ENCODE measurements at regions not wholly inside any gene's neighbourhood (a gene's known extent, or its start where the extent isn't known, plus 50 kb on each side); places are given as distances from the start of the nearest gene placed in this dataset.

- no peaks in the 10 kb centered on the region for H3K79me2 ChIP-seq (ENCODE audit: control insufficient read depth, insufficient read depth, low read length)
- no TSS peak for BruUV-seq (replicated peaks)
- peak overlapping the region; percentile 23 for H3K9ac ChIP-seq (replicated peaks; ENCODE audit: extremely low read depth, insufficient read depth, low read length)
- no peak for FAIRE-seq
- no peaks in the 10 kb centered on the region for H3K9me3 ChIP-seq (replicated peaks; ENCODE audit: control insufficient read depth, insufficient read depth, low read length)
- H3K27me3 ChIP-seq (ENCODE audit: control insufficient read depth in 2 of 2, insufficient read depth in 2 of 2, low read length in 2 of 2): no peaks in the 10 kb centered on the region
- H3K27ac ChIP-seq (ENCODE audit: insufficient read depth, low read depth, low read length): peak overlapping the region; percentile 23
- H3K4me2 ChIP-seq (ENCODE audit: insufficient read depth, low read length): peak overlapping the region; percentile 46
- no peak for DNase-seq (ENCODE audit: low read depth, low spot score)
- peak overlapping the region; percentile 77 for H2AFZ ChIP-seq (ENCODE audit: low read depth, low read length)
- ChIA-PET POLR2A (no interaction called here), CTCF (interaction anchor here (0.9 to 4.4 kb wide), 7 partner anchors 11 to 588 kb away, joined by 3 to 17 read pairs (median 4); no protein-coding TSS in a partner anchor)
- dilution Hi-C loops (cut with MboI; ENCODE audit: extremely low pct_ligation_motif_present, low sequenced_read_pairs) (no loop called here), intact Hi-C loops (cut with micrococcal nuclease) (loop anchor here (10.0 kb wide), 1 partner anchor 221 kb away; no protein-coding TSS in a partner anchor)
- H3K4me3 ChIP-seq (replicated peaks in 1 of 3; ENCODE audit: insufficient read depth in 1 of 3, low read depth in 1 of 3, low read length in 3 of 3): no peak overlapping the region
- no peaks in the 10 kb centered on the region for H4K20me1 ChIP-seq (replicated peaks; ENCODE audit: control insufficient read depth, extremely low read depth, insufficient read depth, low read length)
- TF ChIP-seq JUN (IDR thresholded peaks at IDR 0.05; ENCODE audit: borderline replicate concordance, insufficient read depth, insufficient read length, low read depth) (no peak), FOS (IDR thresholded peaks at IDR 0.05; ENCODE audit: borderline replicate concordance, insufficient read depth, low read length) (no peak), POLR2AphosphoS5 (IDR thresholded peaks at IDR 0.05; ENCODE audit: insufficient read depth, low read depth, low read length) (no peak), MYC (IDR thresholded peaks at IDR 0.05; ENCODE audit: low read depth, low read length) (no peak), POLR2A (IDR thresholded peaks at IDR 0.05; ENCODE audit: low read depth, low read length) (no peak), EZH2 (IDR thresholded peaks at IDR 0.05; ENCODE audit: borderline replicate concordance, low read depth, low read length, severe bottlenecking) (no peak), GATA2 (IDR thresholded peaks at IDR 0.05; ENCODE audit: insufficient read depth, insufficient read length, low read depth, low read length) (no peak), CTCF (IDR thresholded peaks at IDR 0.05; ENCODE audit: extremely low read depth in 1 of 2, insufficient read depth in 1 of 2, low read depth in 1 of 2, low read length in 2 of 2) (no peak)
- TF ChIP-seq, protein P1, sequence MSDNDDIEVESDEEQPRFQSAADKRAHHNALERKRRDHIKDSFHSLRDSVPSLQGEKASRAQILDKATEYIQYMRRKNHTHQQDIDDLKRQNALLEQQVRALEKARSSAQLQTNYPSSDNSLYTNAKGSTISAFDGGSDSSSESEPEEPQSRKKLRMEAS (IDR thresholded peaks at IDR 0.05; ENCODE audit: insufficient read depth, insufficient read length): no peak
- peaks cover 51% of the 10 kb centered on the region for H3K4me1 ChIP-seq (ENCODE audit: control insufficient read depth, extremely low read depth, insufficient read depth, low read length)
- H3K9me1 ChIP-seq (replicated peaks; ENCODE audit: control insufficient read depth, extremely low read depth, insufficient read depth, low read length): no peaks in the 10 kb centered on the region
- H3K36me3 ChIP-seq (ENCODE audit: control insufficient read depth in 2 of 2, extremely low read depth in 1 of 2, insufficient read depth in 2 of 2, low read length in 2 of 2): no peaks in the 10 kb centered on the region
Observed at GRCh38 chr9:108054131-108054630, 564.6 kb upstream of the KLF4 start.

Data from endothelial cell of umbilical vein (primary cell).